ENCODE measurements at regions not wholly inside any gene's neighbourhood (a gene's known extent, or its start where the extent isn't known, plus 50 kb on each side); places are given as distances from the start of the nearest gene placed in this dataset.

- TF ChIP-seq CTCF (IDR thresholded peaks at IDR 0.05) (no peak), POLR2A (IDR thresholded peaks at IDR 0.05) (no peak)
These were observed 177.7 kb upstream of the SP8 start for GRCh38 chr7:20964281-20964918.
